Endothelial cell of umbilical vein (primary cell): ENCODE measurements at regions not wholly inside any gene's neighbourhood (a gene's known extent, or its start where the extent isn't known, plus 50 kb on each side); places are given as distances from the start of the nearest gene placed in this dataset.

Experiments
- EZH2 ChIP-seq: IDR thresholded peaks from 2 replicates; pipeline ENCODE4 v1.6.1; 2012; ENCODE audit warnings: borderline replicate concordance, low read depth, mild to moderate bottlenecking, moderate library complexity, low read length, inconsistent platforms; ENCODE audit not compliant: severe bottlenecking
- POLR2A ChIP-seq: IDR thresholded peaks from 2 replicates; pipeline ENCODE4 v1.6.1; 2012; ENCODE audit warnings: low read depth, mild to moderate bottlenecking, control low read depth, low read length
- TF ChIP-seq, protein P1 (sequence below), 2 donors: IDR thresholded peaks; 1 replicate in 1 of 2; 2 replicates in 1 of 2; pipeline ENCODE4 v1.5.1; 2011; ENCODE audit warnings: low read length in 2 of 2, mild to moderate bottlenecking in 2 of 2, moderate library complexity in 2 of 2, control low read depth in 1 of 2, inconsistent platforms in 1 of 2, low read depth in 1 of 2; ENCODE audit not compliant: insufficient read depth in 1 of 2; ENCODE audit errors: extremely low read depth in 1 of 2

DNA sequence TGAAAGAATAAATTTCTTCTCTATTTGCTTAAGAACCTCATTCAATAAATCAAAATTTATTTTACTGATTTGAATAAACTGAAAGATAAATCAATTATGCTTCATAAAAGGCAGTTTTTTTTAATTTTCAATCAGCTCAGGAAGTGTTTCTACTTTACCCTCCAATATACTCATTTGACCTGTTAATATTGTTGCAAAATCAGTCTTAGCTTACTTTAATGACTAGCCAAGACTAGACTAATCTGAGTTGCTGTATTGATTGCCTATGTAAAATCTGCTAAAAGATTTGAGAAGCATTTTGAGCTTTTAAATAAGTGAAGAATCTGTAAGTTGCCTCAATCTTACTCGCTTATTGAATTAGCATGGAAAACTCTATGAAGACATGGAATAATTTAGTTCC lies 179.1 kb upstream of the LYPLAL1 start:
- TF ChIP-seq, protein P1, sequence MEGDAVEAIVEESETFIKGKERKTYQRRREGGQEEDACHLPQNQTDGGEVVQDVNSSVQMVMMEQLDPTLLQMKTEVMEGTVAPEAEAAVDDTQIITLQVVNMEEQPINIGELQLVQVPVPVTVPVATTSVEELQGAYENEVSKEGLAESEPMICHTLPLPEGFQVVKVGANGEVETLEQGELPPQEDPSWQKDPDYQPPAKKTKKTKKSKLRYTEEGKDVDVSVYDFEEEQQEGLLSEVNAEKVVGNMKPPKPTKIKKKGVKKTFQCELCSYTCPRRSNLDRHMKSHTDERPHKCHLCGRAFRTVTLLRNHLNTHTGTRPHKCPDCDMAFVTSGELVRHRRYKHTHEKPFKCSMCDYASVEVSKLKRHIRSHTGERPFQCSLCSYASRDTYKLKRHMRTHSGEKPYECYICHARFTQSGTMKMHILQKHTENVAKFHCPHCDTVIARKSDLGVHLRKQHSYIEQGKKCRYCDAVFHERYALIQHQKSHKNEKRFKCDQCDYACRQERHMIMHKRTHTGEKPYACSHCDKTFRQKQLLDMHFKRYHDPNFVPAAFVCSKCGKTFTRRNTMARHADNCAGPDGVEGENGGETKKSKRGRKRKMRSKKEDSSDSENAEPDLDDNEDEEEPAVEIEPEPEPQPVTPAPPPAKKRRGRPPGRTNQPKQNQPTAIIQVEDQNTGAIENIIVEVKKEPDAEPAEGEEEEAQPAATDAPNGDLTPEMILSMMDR (IDR thresholded peaks at IDR 0.05; ENCODE audit: extremely low read depth in 1 of 2, insufficient read depth in 1 of 2, low read depth in 1 of 2, low read length in 2 of 2): no peak
- TF ChIP-seq POLR2A (no peak), EZH2 (no peak)
